ENCODE measurements at regions not wholly inside any gene's neighbourhood (a gene's known extent, or its start where the extent isn't known, plus 50 kb on each side); places are given as distances from the start of the nearest gene placed in this dataset.

GRCh38 chr13:82220641-82221040 is 1661.6 kb downstream of the SLITRK1 start:
- intact Hi-C loops (cut with micrococcal nuclease), result no loop called here
- Mint-ChIP-seq H3K9me3 (peaks cover 0 to 14% (median 5%) of the 10 kb centered on the region in 7 donors), H3K4me3 (no peak overlapping the region), H3K27ac (no peak overlapping the region), H3K36me3 (no peaks in the 10 kb centered on the region), H3K27me3 (ENCODE audit: low read depth in 3 of 3) (no peaks in the 10 kb centered on the region), H3K4me1 (no peaks in the 10 kb centered on the region)
- Histone ChIP-seq H3K4me1 (ENCODE audit: control insufficient read depth in 1 of 2, insufficient read depth in 2 of 2, low read length in 2 of 2) (no peaks in the 10 kb centered on the region), H3K79me2 (ENCODE audit: insufficient read depth, low read length) (no peaks in the 10 kb centered on the region), H3K27me3 (ENCODE audit: control insufficient read depth in 2 of 2, insufficient read depth in 2 of 2, low read length in 2 of 2) (no peaks in the 10 kb centered on the region), H3K4me2 (replicated peaks; ENCODE audit: extremely low read depth, low read length, poor library complexity, severe bottlenecking) (no peak overlapping the region), H3K9ac (ENCODE audit: insufficient read depth, low read length, poor library complexity, severe bottlenecking) (no peak overlapping the region), H3K9me3 (replicated peaks in 1 of 2; ENCODE audit: control insufficient read depth in 1 of 2, insufficient read depth in 1 of 2, low read length in 2 of 2) (peaks cover 7 to 11% of the 10 kb centered on the region in 2 donors), H3K27ac (ENCODE audit: low read depth in 1 of 2, low read length in 2 of 2) (no peak overlapping the region), H2AFZ (ENCODE audit: insufficient read depth, low read depth, low read length, poor library complexity, severe bottlenecking) (no peak overlapping the region), H3K36me3 (replicated peaks in 1 of 2; ENCODE audit: control insufficient read depth in 1 of 2, insufficient read depth in 2 of 2, low read length in 2 of 2) (no peaks in the 10 kb centered on the region), H4K20me1 (ENCODE audit: insufficient read depth, low read length) (no peaks in the 10 kb centered on the region), H3K4me3 (replicated peaks in 1 of 3; ENCODE audit: low read depth in 2 of 3, low read length in 3 of 3) (no peak overlapping the region)
- DNase-seq, result no peak
- TF ChIP-seq, protein P1, sequence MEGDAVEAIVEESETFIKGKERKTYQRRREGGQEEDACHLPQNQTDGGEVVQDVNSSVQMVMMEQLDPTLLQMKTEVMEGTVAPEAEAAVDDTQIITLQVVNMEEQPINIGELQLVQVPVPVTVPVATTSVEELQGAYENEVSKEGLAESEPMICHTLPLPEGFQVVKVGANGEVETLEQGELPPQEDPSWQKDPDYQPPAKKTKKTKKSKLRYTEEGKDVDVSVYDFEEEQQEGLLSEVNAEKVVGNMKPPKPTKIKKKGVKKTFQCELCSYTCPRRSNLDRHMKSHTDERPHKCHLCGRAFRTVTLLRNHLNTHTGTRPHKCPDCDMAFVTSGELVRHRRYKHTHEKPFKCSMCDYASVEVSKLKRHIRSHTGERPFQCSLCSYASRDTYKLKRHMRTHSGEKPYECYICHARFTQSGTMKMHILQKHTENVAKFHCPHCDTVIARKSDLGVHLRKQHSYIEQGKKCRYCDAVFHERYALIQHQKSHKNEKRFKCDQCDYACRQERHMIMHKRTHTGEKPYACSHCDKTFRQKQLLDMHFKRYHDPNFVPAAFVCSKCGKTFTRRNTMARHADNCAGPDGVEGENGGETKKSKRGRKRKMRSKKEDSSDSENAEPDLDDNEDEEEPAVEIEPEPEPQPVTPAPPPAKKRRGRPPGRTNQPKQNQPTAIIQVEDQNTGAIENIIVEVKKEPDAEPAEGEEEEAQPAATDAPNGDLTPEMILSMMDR (IDR thresholded peaks at IDR 0.05), result no peak
- WGBS (ENCODE audit: insufficient coverage), result no CpG with 5 or more reads among the region's 2 CpGs

DNA sequence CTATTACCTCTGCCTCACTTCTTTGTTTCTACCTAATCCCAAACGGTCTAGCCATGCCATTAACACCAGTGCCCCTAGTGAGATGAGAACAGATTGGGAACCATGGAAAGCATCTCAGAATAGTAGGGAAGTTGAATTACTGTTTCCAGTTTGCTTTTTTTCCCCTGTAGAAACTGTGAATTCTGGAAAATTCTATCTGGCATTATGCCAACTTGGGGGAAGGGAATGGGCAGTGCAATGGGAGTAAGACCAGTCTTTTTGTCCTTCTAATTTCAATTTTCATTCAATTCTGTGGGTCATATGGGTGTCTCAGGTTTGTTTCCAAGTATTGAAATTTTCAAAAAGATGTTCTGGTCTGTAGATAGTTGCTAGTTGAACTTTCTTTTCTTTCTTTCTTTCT is 1666.1 kb downstream of the SLITRK1 start:
- peaks cover 2 to 11% (median 5%) of the 10 kb centered on the region in 7 donors for H3K9me3 Mint-ChIP-seq
- H3K27me3 Mint-ChIP-seq (ENCODE audit: low read depth in 3 of 3), result no peaks in the 10 kb centered on the region
- no peak overlapping the region for H3K27ac Mint-ChIP-seq
- Histone ChIP-seq H3K4me2 (replicated peaks; ENCODE audit: extremely low read depth, low read length, poor library complexity, severe bottlenecking) (no peak overlapping the region), H3K27ac (ENCODE audit: low read depth in 1 of 2, low read length in 2 of 2) (no peak overlapping the region), H3K79me2 (ENCODE audit: insufficient read depth, low read length) (no peaks in the 10 kb centered on the region), H4K20me1 (ENCODE audit: insufficient read depth, low read length) (no peaks in the 10 kb centered on the region), H3K9me3 (replicated peaks in 1 of 2; ENCODE audit: control insufficient read depth in 1 of 2, insufficient read depth in 1 of 2, low read length in 2 of 2) (peaks cover 8 to 19% of the 10 kb centered on the region in 2 donors), H3K36me3 (replicated peaks in 1 of 2; ENCODE audit: control insufficient read depth in 1 of 2, insufficient read depth in 2 of 2, low read length in 2 of 2) (no peaks in the 10 kb centered on the region), H3K9ac (ENCODE audit: insufficient read depth, low read length, poor library complexity, severe bottlenecking) (no peak overlapping the region), H3K4me3 (replicated peaks in 1 of 3; ENCODE audit: low read depth in 2 of 3, low read length in 3 of 3) (no peak overlapping the region), H3K4me1 (ENCODE audit: control insufficient read depth in 1 of 2, insufficient read depth in 2 of 2, low read length in 2 of 2) (no peaks in the 10 kb centered on the region), H2AFZ (ENCODE audit: insufficient read depth, low read depth, low read length, poor library complexity, severe bottlenecking) (no peak overlapping the region), H3K27me3 (ENCODE audit: control insufficient read depth in 2 of 2, insufficient read depth in 2 of 2, low read length in 2 of 2) (no peaks in the 10 kb centered on the region)
- no peak overlapping the region for H3K4me3 Mint-ChIP-seq
- no peaks in the 10 kb centered on the region for H3K36me3 Mint-ChIP-seq
- no peaks in the 10 kb centered on the region for H3K4me1 Mint-ChIP-seq
- no peak for DNase-seq
- intact Hi-C loops (cut with micrococcal nuclease), result no loop called here
- TF ChIP-seq, protein P1 (IDR thresholded peaks at IDR 0.05), result no peak
- WGBS (ENCODE audit: insufficient coverage), result no CpG with 5 or more reads among the region's 1 CpG

All from CD14-positive monocyte (primary cell).